ENCODE measurements at regions not wholly inside any gene's neighbourhood (a gene's known extent, or its start where the extent isn't known, plus 50 kb on each side); places are given as distances from the start of the nearest gene placed in this dataset.

DNA sequence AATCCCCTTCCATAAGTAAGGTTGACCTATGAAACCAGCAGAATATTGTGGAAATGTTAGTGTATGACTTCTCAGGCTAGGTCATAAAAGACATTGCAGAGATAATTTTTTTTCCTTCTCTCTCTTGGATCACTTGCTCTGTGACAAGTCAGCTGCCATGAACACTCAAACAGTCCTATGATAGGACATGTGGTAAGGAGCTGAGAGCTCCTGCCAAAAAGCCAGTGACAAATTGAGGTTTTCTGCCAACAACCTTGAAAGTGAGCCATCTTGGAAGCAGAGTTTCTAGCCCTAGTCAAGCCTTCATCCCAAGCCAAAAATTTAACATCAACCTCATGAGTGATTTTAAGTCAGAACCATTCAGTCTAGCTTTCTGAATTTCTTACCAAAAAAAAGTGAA lies 270.9 kb upstream of the NBEA start:
- intact Hi-C loops (cut with DNase I; ENCODE audit: low total_unique reads) = no loop called here
- Histone ChIP-seq H3K27ac (no peak overlapping the region), H3K36me3 (ENCODE audit: low read depth, missing control alignments) (no peaks in the 10 kb centered on the region), H3K4me1 (no peaks in the 10 kb centered on the region), H3K9me3 (no peaks in the 10 kb centered on the region), H3K4me3 (no peak overlapping the region), H3K27me3 (no peaks in the 10 kb centered on the region)
- TF ChIP-seq CTCF (IDR thresholded peaks at IDR 0.05) = no peak
- TF ChIP-seq POLR2A (IDR thresholded peaks at IDR 0.05) = no peak
- no peak for DNase-seq

DNA sequence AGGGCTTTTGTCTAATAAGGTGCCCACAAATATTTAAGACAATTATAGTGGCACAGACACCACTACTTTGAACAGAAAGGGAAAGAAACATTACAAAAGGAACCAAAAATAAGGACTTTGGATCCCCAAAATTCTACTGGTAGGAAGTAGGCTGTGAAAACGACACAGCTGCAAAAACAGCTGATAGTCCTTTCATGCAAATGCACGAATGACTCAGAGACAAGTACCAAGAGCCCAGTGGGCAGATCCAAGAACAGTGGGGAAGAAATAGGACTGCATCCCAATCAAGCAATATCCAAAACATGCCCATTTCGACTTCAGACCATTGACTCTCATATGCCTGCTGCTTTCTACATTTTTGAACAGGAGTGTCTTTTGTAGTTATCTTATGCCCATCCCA lies 269.4 kb upstream of the NBEA start:
- H3K27ac ChIP-seq = no peak overlapping the region
- intact Hi-C loops (cut with DNase I; ENCODE audit: low total_unique reads) = no loop called here

DNA sequence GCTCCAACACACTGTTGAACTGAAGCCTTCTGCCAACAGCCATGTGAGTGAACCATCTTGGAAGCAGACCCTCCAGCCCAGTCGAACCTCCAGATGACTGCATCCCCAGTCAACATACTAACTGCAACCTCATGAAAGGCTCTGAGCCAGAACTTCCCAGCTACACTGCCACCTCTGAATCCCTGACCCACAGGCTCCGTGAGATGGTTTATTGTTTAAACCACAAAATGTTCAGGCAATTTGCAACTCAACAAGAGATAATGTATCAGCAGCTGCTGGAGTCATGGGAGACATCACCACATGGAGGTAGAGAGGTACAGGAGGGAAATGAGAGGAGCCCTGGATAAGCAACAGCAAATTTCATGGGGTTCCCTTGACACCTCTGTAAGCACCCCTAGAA lies 266.4 kb upstream of the NBEA start:
- Histone ChIP-seq H3K27ac (no peak overlapping the region), H3K4me1 (no peaks in the 10 kb centered on the region), H3K9me3 (no peaks in the 10 kb centered on the region), H3K36me3 (ENCODE audit: low read depth, missing control alignments) (no peaks in the 10 kb centered on the region), H3K4me3 (no peak overlapping the region), H3K27me3 (no peaks in the 10 kb centered on the region)
- intact Hi-C loops (cut with DNase I; ENCODE audit: low total_unique reads) = no loop called here
- DNase-seq = no peak
- TF ChIP-seq CTCF (IDR thresholded peaks at IDR 0.05) = no peak
- no peak for TF ChIP-seq POLR2A (IDR thresholded peaks at IDR 0.05)
- WGBS, 2 donors = 62 to 86% methylated on average over 2 of the region's 2 CpGs

More for the DNA sequence above, 269.4 kb upstream of the NBEA start:
- 76 to 81% methylated on average over 3 of the region's 3 CpGs for WGBS, 2 donors
- Histone ChIP-seq H3K9me3 (no peaks in the 10 kb centered on the region), H3K4me3 (no peak overlapping the region), H3K36me3 (ENCODE audit: low read depth, missing control alignments) (no peaks in the 10 kb centered on the region), H3K4me1 (no peaks in the 10 kb centered on the region), H3K27me3 (no peaks in the 10 kb centered on the region)
- TF ChIP-seq CTCF (IDR thresholded peaks at IDR 0.05) (no peak), POLR2A (IDR thresholded peaks at IDR 0.05) (no peak)
- no peak for DNase-seq

DNA sequence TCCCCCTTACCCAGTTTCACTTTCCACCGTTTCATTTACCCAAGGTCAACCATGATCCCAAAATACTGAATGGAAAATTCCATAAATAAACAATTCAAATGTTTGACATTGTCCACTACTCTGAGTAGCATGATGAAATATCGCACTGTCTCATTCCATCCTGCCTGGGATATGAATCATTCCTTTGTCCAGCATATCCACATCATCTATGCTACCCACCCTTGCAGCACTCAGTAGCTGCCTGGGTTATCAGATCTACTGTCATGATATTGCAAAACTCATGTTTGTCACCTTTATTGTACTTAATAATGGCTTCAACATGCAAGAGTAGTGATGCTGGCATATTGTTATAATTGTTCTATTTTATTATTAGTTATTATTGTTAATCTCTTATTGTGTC lies 263.9 kb upstream of the NBEA start:
- Histone ChIP-seq H3K36me3 (ENCODE audit: low read depth, missing control alignments) (no peaks in the 10 kb centered on the region), H3K27me3 (no peaks in the 10 kb centered on the region), H3K27ac (no peak overlapping the region), H3K4me1 (no peaks in the 10 kb centered on the region), H3K4me3 (no peak overlapping the region), H3K9me3 (no peaks in the 10 kb centered on the region)
- whole genome bisulfite sequencing, 2 donors = 62 to 70% methylated on average over 2 of the region's 2 CpGs
- intact Hi-C loops (cut with DNase I; ENCODE audit: low total_unique reads) = no loop called here
- no peak for TF ChIP-seq POLR2A (IDR thresholded peaks at IDR 0.05)
- TF ChIP-seq CTCF (IDR thresholded peaks at IDR 0.05) = no peak
- DNase-seq = no peak

DNA sequence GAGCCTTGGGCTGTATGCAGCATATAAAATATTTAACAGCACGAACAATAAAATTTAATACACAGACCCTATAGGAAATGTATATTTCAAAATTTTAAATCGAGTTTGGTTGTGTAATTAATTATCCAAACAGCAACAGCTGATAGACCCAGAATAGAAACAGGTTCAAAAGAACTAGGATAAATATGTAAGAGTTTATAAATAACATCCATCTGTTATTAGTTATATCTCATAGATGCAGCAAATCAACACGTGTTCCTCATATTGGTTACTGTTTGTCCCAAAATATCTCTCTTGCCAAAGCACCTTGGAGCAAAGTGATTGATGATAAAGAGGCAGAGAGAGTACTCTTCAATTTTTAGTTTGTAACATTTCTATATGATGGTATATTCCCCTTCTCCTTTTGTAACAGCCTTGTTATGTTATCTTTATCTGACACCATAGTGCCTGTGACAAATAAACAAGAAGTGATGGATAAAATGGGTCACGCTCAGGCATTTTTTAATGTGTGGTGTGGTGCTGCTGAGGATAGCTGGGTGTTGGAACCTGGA lies 260.6 kb upstream of the NBEA start:
- Histone ChIP-seq H3K27ac (no peak overlapping the region), H3K9me3 (no peaks in the 10 kb centered on the region), H3K4me3 (no peak overlapping the region), H3K36me3 (ENCODE audit: low read depth, missing control alignments) (no peaks in the 10 kb centered on the region), H3K27me3 (no peaks in the 10 kb centered on the region), H3K4me1 (no peaks in the 10 kb centered on the region)
- no peak for DNase-seq
- 74 to 75% methylated on average over 4 of the region's 4 CpGs for WGBS, 2 donors
- intact Hi-C loops (cut with DNase I; ENCODE audit: low total_unique reads) = no loop called here
- TF ChIP-seq CTCF (IDR thresholded peaks at IDR 0.05) = no peak
- TF ChIP-seq POLR2A (IDR thresholded peaks at IDR 0.05) = no peak

Measured in testis (tissue), 2 donors.